ENCODE measurements at regions not wholly inside any gene's neighbourhood (a gene's known extent, or its start where the extent isn't known, plus 50 kb on each side); places are given as distances from the start of the nearest gene placed in this dataset.

- H3K27ac ChIP-seq (ENCODE audit: low read length): no peak overlapping the region
- H3K36me3 ChIP-seq (replicated peaks; ENCODE audit: insufficient read depth, low read length): no peaks in the 10 kb centered on the region
- H3K4me1 ChIP-seq (ENCODE audit: low read length): peaks cover 5% of the 10 kb centered on the region; the same call in 1 of the 2 replicates
- H3K9ac ChIP-seq (ENCODE audit: low read length): no peak overlapping the region
- H3K79me2 ChIP-seq (ENCODE audit: low read length): no peaks in the 10 kb centered on the region
- TF ChIP-seq EZH2phosphoT487 (IDR thresholded peaks at IDR 0.05; ENCODE audit: low read length) (no peak), EZH2 (optimal IDR thresholded peaks at IDR 0.05; ENCODE audit: low read depth, low read length) (no peak), CTCF (IDR thresholded peaks at IDR 0.05; ENCODE audit: low read length) (no peak)
- no peaks in the 10 kb centered on the region for H4K20me1 ChIP-seq (ENCODE audit: insufficient read depth, low read length)
- no peak overlapping the region for H3K4me2 ChIP-seq (ENCODE audit: low read depth, low read length)
- H3K27me3 ChIP-seq (replicated peaks; ENCODE audit: insufficient read depth, low read length): no peaks in the 10 kb centered on the region
- H3K9me3 ChIP-seq (replicated peaks; ENCODE audit: insufficient read depth, low read length): no peaks in the 10 kb centered on the region
- H3F3A ChIP-seq (ENCODE audit: insufficient read depth, low read length): no peaks in the 10 kb centered on the region
- DNase-seq: no peak
- H2AFZ ChIP-seq (ENCODE audit: low read length): no peak overlapping the region
- H3K4me3 ChIP-seq (ENCODE audit: low read length): no peak overlapping the region
- no peaks in the 10 kb centered on the region for H3K9me2 ChIP-seq (replicated peaks; ENCODE audit: insufficient read depth, low read length)
These were observed 104.6 kb upstream of the ZC3H11B start for GRCh38 chr1:219717536-219717935.

DNA sequence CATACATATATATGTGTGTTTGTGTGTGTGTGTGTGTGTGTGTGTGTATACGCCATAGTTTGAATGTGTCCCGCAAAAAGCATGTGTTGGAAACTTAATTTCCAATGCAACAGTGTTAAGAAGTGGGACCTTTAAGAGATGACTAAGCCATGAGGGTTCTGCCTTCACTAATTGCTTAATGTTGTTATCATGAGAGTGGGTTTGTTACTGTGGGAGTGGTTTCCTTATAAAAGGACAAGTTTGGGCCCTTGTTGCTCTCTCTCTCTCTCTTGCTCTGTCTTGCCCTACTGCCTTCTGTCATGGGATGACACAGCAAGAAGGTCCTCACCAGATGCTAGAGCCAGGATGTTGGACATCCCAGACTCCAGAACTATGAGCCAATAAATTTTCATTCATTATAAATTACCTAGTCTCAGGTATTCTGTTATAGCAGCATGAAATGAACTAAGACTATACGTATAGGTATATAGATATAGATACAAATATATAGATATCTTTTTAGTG is 103.8 kb upstream of the ZC3H11B start:
- Histone ChIP-seq H3K27ac (ENCODE audit: low read length) (no peak overlapping the region), H2AFZ (ENCODE audit: low read length) (no peak overlapping the region), H4K20me1 (ENCODE audit: insufficient read depth, low read length) (no peaks in the 10 kb centered on the region), H3K9me2 (replicated peaks; ENCODE audit: insufficient read depth, low read length) (no peaks in the 10 kb centered on the region), H3F3A (ENCODE audit: insufficient read depth, low read length) (no peaks in the 10 kb centered on the region), H3K4me1 (ENCODE audit: low read length) (peaks cover 5% of the 10 kb centered on the region; the same call in 1 of the 2 replicates), H3K36me3 (replicated peaks; ENCODE audit: insufficient read depth, low read length) (no peaks in the 10 kb centered on the region), H3K79me2 (ENCODE audit: low read length) (no peaks in the 10 kb centered on the region), H3K9me3 (replicated peaks; ENCODE audit: insufficient read depth, low read length) (no peaks in the 10 kb centered on the region), H3K4me3 (ENCODE audit: low read length) (no peak overlapping the region), H3K4me2 (ENCODE audit: low read depth, low read length) (no peak overlapping the region), H3K9ac (ENCODE audit: low read length) (no peak overlapping the region), H3K27me3 (replicated peaks; ENCODE audit: insufficient read depth, low read length) (no peaks in the 10 kb centered on the region)
- no peak for TF ChIP-seq CTCF (IDR thresholded peaks at IDR 0.05; ENCODE audit: low read length)
- no peak for TF ChIP-seq EZH2phosphoT487 (IDR thresholded peaks at IDR 0.05; ENCODE audit: low read length)
- no peak for TF ChIP-seq EZH2 (optimal IDR thresholded peaks at IDR 0.05; ENCODE audit: low read depth, low read length)
- DNase-seq: no peak

DNA sequence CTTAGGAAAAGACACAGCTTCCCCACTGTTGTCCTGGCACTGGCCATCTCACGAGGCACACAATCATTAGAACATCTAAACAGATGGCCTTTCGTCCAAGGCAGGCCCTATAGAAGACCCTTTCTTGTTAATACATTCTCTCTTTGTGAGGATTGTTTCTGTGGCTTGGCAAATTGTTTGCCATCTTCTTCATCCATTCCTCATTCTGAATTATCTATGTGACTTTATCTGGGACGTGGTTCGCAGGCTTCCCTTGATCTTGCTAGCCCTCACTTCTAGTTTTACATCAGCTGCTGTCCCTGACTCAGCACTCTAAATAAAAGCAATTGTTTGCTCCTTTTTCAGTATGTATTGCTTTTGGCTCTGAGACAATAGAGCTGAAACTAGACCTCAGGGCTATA is 101.1 kb upstream of the ZC3H11B start:
- no peaks in the 10 kb centered on the region for H3F3A ChIP-seq (ENCODE audit: insufficient read depth, low read length)
- H3K4me1 ChIP-seq (ENCODE audit: low read length): peaks cover 5% of the 10 kb centered on the region; the same call in 1 of the 2 replicates
- no peaks in the 10 kb centered on the region for H4K20me1 ChIP-seq (ENCODE audit: insufficient read depth, low read length)
- no peaks in the 10 kb centered on the region for H3K27me3 ChIP-seq (replicated peaks; ENCODE audit: insufficient read depth, low read length)
- TF ChIP-seq EZH2 (optimal IDR thresholded peaks at IDR 0.05; ENCODE audit: low read depth, low read length): no peak
- H3K9me2 ChIP-seq (replicated peaks; ENCODE audit: insufficient read depth, low read length): no peaks in the 10 kb centered on the region
- no peak overlapping the region for H3K9ac ChIP-seq (ENCODE audit: low read length)
- H3K9me3 ChIP-seq (replicated peaks; ENCODE audit: insufficient read depth, low read length): no peaks in the 10 kb centered on the region
- H3K4me3 ChIP-seq (ENCODE audit: low read length): no peak overlapping the region
- H3K36me3 ChIP-seq (replicated peaks; ENCODE audit: insufficient read depth, low read length): no peaks in the 10 kb centered on the region
- no peak overlapping the region for H2AFZ ChIP-seq (ENCODE audit: low read length)
- DNase-seq: peak; percentile 40
- H3K4me2 ChIP-seq (ENCODE audit: low read depth, low read length): no peak overlapping the region
- H3K27ac ChIP-seq (ENCODE audit: low read length): no peak overlapping the region
- no peaks in the 10 kb centered on the region for H3K79me2 ChIP-seq (ENCODE audit: low read length)

DNA sequence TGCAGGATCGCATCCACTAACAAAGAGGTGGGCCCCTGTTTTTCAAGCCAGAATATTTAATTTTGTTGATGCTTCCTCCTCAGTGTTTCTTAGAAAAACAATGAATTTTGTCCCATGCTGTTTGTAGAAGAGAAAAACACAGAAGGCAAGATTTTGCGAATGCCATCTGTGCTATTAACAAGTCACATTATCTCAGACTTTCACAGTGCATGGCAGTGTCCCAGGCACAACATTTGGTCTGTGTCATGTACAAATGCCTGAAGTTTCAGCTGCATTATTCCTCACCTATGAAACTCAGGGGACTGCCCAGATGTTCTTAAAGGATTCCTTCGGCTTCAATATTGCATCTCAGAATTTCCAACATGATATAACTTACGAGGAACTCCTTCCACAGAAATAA is 99.6 kb upstream of the ZC3H11B start:
- H3K9me2 ChIP-seq (replicated peaks; ENCODE audit: insufficient read depth, low read length): no peaks in the 10 kb centered on the region
- H3K9ac ChIP-seq (ENCODE audit: low read length): no peak overlapping the region
- H3K27me3 ChIP-seq (replicated peaks; ENCODE audit: insufficient read depth, low read length): no peaks in the 10 kb centered on the region
- TF ChIP-seq EZH2phosphoT487 (IDR thresholded peaks at IDR 0.05; ENCODE audit: low read length) (no peak), CTCF (IDR thresholded peaks at IDR 0.05; ENCODE audit: low read length) (no peak), EZH2 (optimal IDR thresholded peaks at IDR 0.05; ENCODE audit: low read depth, low read length) (no peak)
- H3K4me1 ChIP-seq (ENCODE audit: low read length): peaks cover 5% of the 10 kb centered on the region; the same call in 1 of the 2 replicates
- H2AFZ ChIP-seq (ENCODE audit: low read length): no peak overlapping the region
- H3F3A ChIP-seq (ENCODE audit: insufficient read depth, low read length): no peaks in the 10 kb centered on the region
- H4K20me1 ChIP-seq (ENCODE audit: insufficient read depth, low read length): no peaks in the 10 kb centered on the region
- no peak overlapping the region for H3K4me3 ChIP-seq (ENCODE audit: low read length)
- no peaks in the 10 kb centered on the region for H3K79me2 ChIP-seq (ENCODE audit: low read length)
- no peak overlapping the region for H3K4me2 ChIP-seq (ENCODE audit: low read depth, low read length)
- no peaks in the 10 kb centered on the region for H3K9me3 ChIP-seq (replicated peaks; ENCODE audit: insufficient read depth, low read length)
- no peaks in the 10 kb centered on the region for H3K36me3 ChIP-seq (replicated peaks; ENCODE audit: insufficient read depth, low read length)
- DNase-seq: no peak
- no peak overlapping the region for H3K27ac ChIP-seq (ENCODE audit: low read length)

Data from MM.1S (cell line).